ENCODE measurements at regions not wholly inside any gene's neighbourhood (a gene's known extent, or its start where the extent isn't known, plus 50 kb on each side); places are given as distances from the start of the nearest gene placed in this dataset.
A peak's percentile ranks its signal among the peaks of the same experiment; 100 is the strongest.

DNA sequence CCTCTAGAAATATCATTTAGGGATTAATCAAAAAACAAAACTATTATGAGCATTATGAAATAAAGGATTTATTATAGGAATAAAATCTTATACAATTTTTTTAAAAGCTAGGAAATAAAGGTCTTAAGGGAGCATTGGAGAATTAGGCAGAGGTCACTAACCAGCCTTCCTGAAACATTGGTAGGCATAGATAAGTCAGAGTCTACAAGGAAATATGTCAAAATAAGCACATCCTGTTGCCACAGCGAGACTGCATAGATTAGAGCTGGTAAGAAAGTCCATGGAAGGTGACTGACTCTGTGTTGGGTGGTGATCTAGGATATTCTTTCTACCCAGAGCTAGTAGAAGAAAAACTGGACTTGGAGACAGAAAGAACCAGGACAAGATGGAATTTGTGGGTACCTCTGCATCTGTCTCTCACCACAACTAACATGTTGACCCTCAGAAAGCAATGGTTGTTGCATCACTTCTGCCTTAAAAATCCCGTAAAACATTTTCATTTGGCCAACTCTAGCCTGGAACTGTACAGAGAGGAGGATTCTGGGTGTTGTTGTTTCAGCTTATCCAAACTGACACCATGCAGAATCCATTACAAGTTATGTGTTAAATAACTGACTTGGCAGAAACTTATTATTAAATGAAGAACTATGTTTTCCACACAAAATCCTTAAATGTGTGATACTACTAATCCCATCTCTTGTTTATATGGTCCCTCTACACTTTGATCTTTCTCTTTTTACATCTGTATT is 77.1 kb downstream of the FBXO5 start:
- no peak for DNase-seq (ENCODE audit: low read depth, low spot score)

GRCh38 chr6:152909241-152909640 is 73.6 kb downstream of the FBXO5 start:
- no peak for DNase-seq (ENCODE audit: low read depth, low spot score)

- peak; percentile 23 for DNase-seq (ENCODE audit: low read depth, low spot score)
Measured at GRCh38 chr6:152916035-152916434, 66.8 kb downstream of the FBXO5 start.

DNA sequence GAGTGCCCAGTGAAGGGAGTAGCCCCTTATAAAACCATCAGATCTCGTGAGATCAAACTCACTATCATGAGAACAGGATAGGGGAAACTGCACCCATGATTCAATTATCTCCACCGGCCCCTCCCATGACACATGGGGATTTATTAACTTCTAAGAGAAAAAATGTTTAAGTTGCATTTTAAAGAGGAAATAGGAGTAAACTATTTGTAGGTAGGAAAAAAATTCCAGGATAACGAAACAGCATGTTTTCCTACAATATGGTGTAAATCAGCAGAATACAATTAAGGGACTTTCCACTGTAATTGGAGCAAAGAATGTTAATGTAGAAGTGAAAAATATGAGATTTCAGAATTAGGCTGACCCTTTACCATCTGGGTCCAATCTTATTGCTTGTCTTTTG is 63.9 kb downstream of the FBXO5 start:
- DNase-seq (ENCODE audit: low read depth, low spot score): no peak

DNA sequence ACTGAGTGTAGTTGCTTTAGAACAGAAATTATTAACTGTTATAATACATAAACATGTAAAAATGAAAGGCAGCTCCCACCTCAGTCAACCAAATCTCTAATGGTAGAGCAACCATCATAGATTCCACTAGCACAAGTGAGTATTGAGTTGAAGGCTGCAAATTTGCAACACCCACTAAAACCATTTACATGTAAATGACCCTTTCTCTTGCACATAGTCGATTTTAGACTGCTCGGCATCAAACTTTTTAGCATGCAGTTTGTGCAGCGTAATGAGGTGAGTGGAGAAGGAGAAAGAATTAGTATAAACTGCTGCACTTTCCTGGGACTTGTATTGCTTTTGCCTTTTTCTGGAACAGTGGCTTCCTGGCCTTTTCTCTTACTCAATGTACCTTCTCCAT is 62.8 kb downstream of the FBXO5 start:
- DNase-seq (ENCODE audit: low read depth, low spot score): no peak

Measured in ELF-1 (cell line).